Testis (tissue), 2 donors: ENCODE measurements at regions not wholly inside any gene's neighbourhood (a gene's known extent, or its start where the extent isn't known, plus 50 kb on each side); places are given as distances from the start of the nearest gene placed in this dataset.

Source experiments
- DNase-seq: peaks from one replicate; pipeline ENCODE4 v3.0.0-alpha.2; 2019
- H3K27ac ChIP-seq, 2 donors: fragments of 200-600 bp; sonication (generic); one replicate each; pipeline ENCODE4 v1.5.1; 2019
- H3K27me3 ChIP-seq: fragments of 200-600 bp; sonication (generic); one replicate; pipeline ENCODE4 v1.5.1; 2019
- H3K36me3 ChIP-seq: fragments of 200-600 bp; sonication (generic); one replicate; pipeline ENCODE4 v1.5.1; 2017; ENCODE audit warnings: low read depth; ENCODE audit errors: missing control alignments
- H3K4me1 ChIP-seq: fragments of 200-600 bp; sonication (generic); one replicate; pipeline ENCODE4 v1.5.1; 2019
- H3K4me3 ChIP-seq, 2 donors: fragments of 200-600 bp; sonication (generic); one replicate each; pipeline ENCODE4 v1.5.1; 2017 to 2019
- H3K9me3 ChIP-seq: fragments of 200-600 bp; sonication (generic); one replicate; pipeline ENCODE4 v1.5.1; 2017
- POLR2A ChIP-seq: fragments of 450-650 bp; IDR thresholded peaks from one replicate; pipeline ENCODE4 v1.6.1; 2017; ENCODE audit warnings: antibody characterized with exemption, mild to moderate bottlenecking, moderate library complexity
- WGBS, 2 donors: methylation state at CpG; one replicate each; pipeline ENCODE4 v1.1.5; 2018; 5-methylcytosine and 5-hydroxymethylcytosine counted together
- intact Hi-C: fragments of 100-400 bp; cut with DNase I; formaldehyde crosslinking; loops from one replicate; pipeline ENCODE4 v1.15.1; 2023; ENCODE audit warnings: low total_unique reads
- TF ChIP-seq, protein P1 (sequence below), 3 experiments: fragments of 450-650 bp in 2 of 3; fragments of 200-600 bp in 1 of 3; sonication (generic) in 1 of 3; IDR thresholded peaks; one replicate each; pipeline ENCODE4 v1.5.1; 2016 to 2019; ENCODE audit warnings: antibody characterized with exemption in 3 of 3, mild to moderate bottlenecking in 2 of 3, moderate library complexity in 1 of 3

DNA sequence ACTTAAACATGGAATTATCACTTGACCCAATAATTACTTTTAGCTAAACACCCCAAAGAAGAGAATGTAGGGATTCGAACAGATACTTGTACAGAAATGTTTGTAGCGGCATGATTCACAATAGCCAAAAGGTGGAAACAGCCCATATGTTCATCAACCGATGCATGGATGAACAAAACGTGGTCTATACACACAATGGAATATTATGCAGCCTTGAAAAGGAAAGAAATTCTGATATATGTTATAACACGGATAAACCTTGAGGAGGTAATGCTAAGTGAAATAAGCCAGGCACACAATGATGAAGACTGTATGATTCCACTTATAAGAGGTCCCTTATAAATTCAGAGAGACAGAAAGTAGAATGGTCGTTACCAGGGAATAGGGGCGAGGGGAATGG, 659.4 kb downstream of the MED13L start:
- H3K4me3 ChIP-seq = no peak overlapping the region
- WGBS, 2 donors = 75 to 81% methylated on average over 7 of the region's 7 CpGs
- H3K27me3 ChIP-seq = no peaks in the 10 kb centered on the region
- no peak overlapping the region for H3K27ac ChIP-seq
- no peak for TF ChIP-seq POLR2A
- TF ChIP-seq, protein P1, sequence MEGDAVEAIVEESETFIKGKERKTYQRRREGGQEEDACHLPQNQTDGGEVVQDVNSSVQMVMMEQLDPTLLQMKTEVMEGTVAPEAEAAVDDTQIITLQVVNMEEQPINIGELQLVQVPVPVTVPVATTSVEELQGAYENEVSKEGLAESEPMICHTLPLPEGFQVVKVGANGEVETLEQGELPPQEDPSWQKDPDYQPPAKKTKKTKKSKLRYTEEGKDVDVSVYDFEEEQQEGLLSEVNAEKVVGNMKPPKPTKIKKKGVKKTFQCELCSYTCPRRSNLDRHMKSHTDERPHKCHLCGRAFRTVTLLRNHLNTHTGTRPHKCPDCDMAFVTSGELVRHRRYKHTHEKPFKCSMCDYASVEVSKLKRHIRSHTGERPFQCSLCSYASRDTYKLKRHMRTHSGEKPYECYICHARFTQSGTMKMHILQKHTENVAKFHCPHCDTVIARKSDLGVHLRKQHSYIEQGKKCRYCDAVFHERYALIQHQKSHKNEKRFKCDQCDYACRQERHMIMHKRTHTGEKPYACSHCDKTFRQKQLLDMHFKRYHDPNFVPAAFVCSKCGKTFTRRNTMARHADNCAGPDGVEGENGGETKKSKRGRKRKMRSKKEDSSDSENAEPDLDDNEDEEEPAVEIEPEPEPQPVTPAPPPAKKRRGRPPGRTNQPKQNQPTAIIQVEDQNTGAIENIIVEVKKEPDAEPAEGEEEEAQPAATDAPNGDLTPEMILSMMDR (IDR thresholded peaks at IDR 0.05) = no peak
- intact Hi-C loops = no loop called here
- no peaks in the 10 kb centered on the region for H3K36me3 ChIP-seq
- H3K9me3 ChIP-seq = no peaks in the 10 kb centered on the region
- DNase-seq = no peak
- H3K4me1 ChIP-seq = no peaks in the 10 kb centered on the region

- no peaks in the 10 kb centered on the region for H3K27me3 ChIP-seq
- no peaks in the 10 kb centered on the region for H3K4me1 ChIP-seq
- H3K4me3 ChIP-seq = no peak overlapping the region
- DNase-seq = peak; percentile 44
- H3K36me3 ChIP-seq = no peaks in the 10 kb centered on the region
- TF ChIP-seq, protein P1 (IDR thresholded peaks at IDR 0.05) = no peak
- no peak for TF ChIP-seq POLR2A
- H3K9me3 ChIP-seq = no peaks in the 10 kb centered on the region
- no peak overlapping the region for H3K27ac ChIP-seq
- 29 to 72% methylated on average over 6 to 7 of the region's 7 CpGs for WGBS, 2 donors
- intact Hi-C loops = no loop called here
These were observed 660.1 kb downstream of the MED13L start for GRCh38 chr12:115617391-115617790.

- intact Hi-C loops = no loop called here
- no peak overlapping the region for H3K4me3 ChIP-seq
- no peaks in the 10 kb centered on the region for H3K36me3 ChIP-seq
- TF ChIP-seq, protein P1 (IDR thresholded peaks at IDR 0.05) = no peak
- TF ChIP-seq POLR2A = no peak
- no peaks in the 10 kb centered on the region for H3K27me3 ChIP-seq
- H3K27ac ChIP-seq = no peak overlapping the region
- WGBS, 2 donors = 68 to 80% methylated on average over 5 of the region's 5 CpGs
- no peaks in the 10 kb centered on the region for H3K4me1 ChIP-seq
- no peaks in the 10 kb centered on the region for H3K9me3 ChIP-seq
- peak; percentile 33 for DNase-seq
These were observed 666.0 kb downstream of the MED13L start for GRCh38 chr12:115611477-115611876.

GRCh38 chr12:115609347-115609746, 668.1 kb downstream of the MED13L start:
- 81 to 100% methylated on average over 1 of the region's 1 CpG for WGBS, 2 donors
- Histone ChIP-seq H3K4me3 (no peak overlapping the region), H3K9me3 (no peaks in the 10 kb centered on the region), H3K27ac (no peak overlapping the region), H3K36me3 (no peaks in the 10 kb centered on the region), H3K4me1 (no peaks in the 10 kb centered on the region), H3K27me3 (no peaks in the 10 kb centered on the region)
- no peak for TF ChIP-seq POLR2A
- TF ChIP-seq, protein P1 (IDR thresholded peaks at IDR 0.05) = no peak
- DNase-seq = no peak
- intact Hi-C loops = no loop called here

GRCh38 chr12:115606040-115606439, 671.5 kb downstream of the MED13L start:
- Histone ChIP-seq H3K4me3 (no peak overlapping the region), H3K36me3 (no peaks in the 10 kb centered on the region), H3K4me1 (no peaks in the 10 kb centered on the region), H3K9me3 (no peaks in the 10 kb centered on the region), H3K27ac (no peak overlapping the region), H3K27me3 (no peaks in the 10 kb centered on the region)
- 22 to 36% methylated on average over 17 of the region's 17 CpGs for WGBS, 2 donors
- intact Hi-C loops = no loop called here
- TF ChIP-seq, protein P1 (IDR thresholded peaks at IDR 0.05) = no peak
- TF ChIP-seq POLR2A = no peak
- DNase-seq = no peak
